PC-9 (cell line): ENCODE measurements at regions not wholly inside any gene's neighbourhood (a gene's known extent, or its start where the extent isn't known, plus 50 kb on each side); places are given as distances from the start of the nearest gene placed in this dataset.
"Not testable (repeated sequence)": the region's sequence is repeated elsewhere in the genome, so short reads cannot be mapped to it uniquely, and the experiment has no call there.

Experiments used
- CTCF ChIP-seq: fragments of 200-600 bp; sonication (generic); conservative IDR thresholded peaks from 2 replicates; pipeline ENCODE4 v1.6.1; 2017; ENCODE audit warnings: mixed run types, antibody characterized with exemption, mild to moderate bottlenecking, moderate library complexity
- EZH2 ChIP-seq: fragments of 200-600 bp; sonication (generic); IDR thresholded peaks from 2 replicates; pipeline ENCODE4 v1.8.0; 2017; ENCODE audit warnings: antibody characterized with exemption, low read depth

- not testable (repeated sequence) for TF ChIP-seq CTCF, EZH2
Measured at GRCh38 chr2:87534273-87534889, 213.5 kb upstream of the PLGLB2 start.
